NCI-H226 (cell line): ENCODE measurements at regions not wholly inside any gene's neighbourhood (a gene's known extent, or its start where the extent isn't known, plus 50 kb on each side); places are given as distances from the start of the nearest gene placed in this dataset.
"Not testable (repeated sequence)": the region's sequence is repeated elsewhere in the genome, so short reads cannot be mapped to it uniquely, and the experiment has no call there.

Source experiments
- DNase-seq: peaks from one replicate; pipeline ENCODE4 v3.0.0-alpha.2; 2015

GRCh38 chr14:40464531-40464930, 1032.3 kb upstream of the FBXO33 start:
- no peak for DNase-seq

GRCh38 chr14:40463886-40464285, 1031.7 kb upstream of the FBXO33 start:
- DNase-seq = no peak

GRCh38 chr14:40452674-40453073, 1020.4 kb upstream of the FBXO33 start:
- DNase-seq = no peak

- DNase-seq = no peak
Observed at GRCh38 chr14:40447017-40447416, 1014.8 kb upstream of the FBXO33 start.

- DNase-seq = no peak
Observed at GRCh38 chr14:40445020-40445419, 1012.8 kb upstream of the FBXO33 start.

- DNase-seq = no peak
Observed at GRCh38 chr14:40436551-40436950, 1004.3 kb upstream of the FBXO33 start.

- peak; percentile 24 for DNase-seq
Observed at GRCh38 chr14:40417777-40418401, 985.7 kb upstream of the FBXO33 start.

- no peak for DNase-seq
Observed at GRCh38 chr14:40416565-40416964, 984.3 kb upstream of the FBXO33 start.

DNA sequence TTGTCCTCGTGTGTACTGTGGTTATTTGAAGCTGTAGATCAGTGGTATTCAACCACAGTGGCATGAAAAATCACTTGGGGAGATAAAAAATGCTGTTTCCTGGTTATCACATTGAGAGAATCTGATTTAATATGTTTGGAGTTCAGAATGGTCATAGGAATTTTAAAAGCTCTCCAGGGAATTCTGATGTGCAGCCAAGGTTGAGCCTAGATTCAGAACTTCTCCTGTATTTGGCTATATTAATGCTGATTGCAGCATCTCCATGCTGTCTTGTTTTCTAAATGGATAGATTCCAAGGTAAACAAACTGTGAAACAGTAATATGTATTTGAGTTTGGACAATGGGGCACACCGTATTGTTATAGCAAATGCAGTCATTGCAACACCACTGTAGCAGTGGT, 982.2 kb upstream of the FBXO33 start:
- DNase-seq = peak; percentile 68

DNA sequence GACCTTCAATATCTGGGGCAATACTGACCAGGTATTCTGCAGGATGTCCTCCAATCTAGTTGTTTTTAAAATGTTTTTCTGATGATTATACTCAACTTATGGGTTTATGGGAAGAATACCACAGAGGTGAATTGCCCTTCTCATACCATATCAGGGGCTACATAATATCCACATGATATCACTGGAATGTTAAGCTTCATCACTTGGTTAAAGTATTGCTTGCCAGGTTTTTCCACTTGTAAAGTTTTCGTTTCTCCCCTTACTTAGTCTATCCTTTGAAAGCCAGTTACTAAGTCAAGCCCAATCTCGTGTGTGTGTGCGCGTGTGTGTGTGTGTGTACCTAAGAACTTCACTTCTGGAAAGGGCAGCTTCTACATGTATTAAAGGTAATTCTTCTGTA, 980.9 kb upstream of the FBXO33 start:
- DNase-seq = peak; percentile 91

DNA sequence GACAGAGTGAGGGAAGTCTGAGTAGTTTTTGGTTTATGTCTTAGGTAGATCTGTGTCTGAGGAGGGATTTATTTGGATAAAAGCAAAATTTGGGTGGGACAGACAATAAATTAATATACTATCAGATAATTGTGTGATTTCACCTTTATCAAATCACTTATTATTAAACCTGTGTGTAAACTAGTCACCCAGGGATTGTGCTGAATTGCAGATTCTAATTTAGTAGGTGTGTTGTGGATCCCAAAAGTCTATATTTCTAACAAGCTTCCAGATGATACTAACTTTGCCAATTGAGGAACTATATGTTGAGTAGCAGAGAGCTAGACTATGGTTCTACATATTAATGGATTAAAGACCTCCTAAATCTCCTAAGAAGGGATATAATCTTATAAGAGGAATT, 978.5 kb upstream of the FBXO33 start:
- DNase-seq = no peak

DNA sequence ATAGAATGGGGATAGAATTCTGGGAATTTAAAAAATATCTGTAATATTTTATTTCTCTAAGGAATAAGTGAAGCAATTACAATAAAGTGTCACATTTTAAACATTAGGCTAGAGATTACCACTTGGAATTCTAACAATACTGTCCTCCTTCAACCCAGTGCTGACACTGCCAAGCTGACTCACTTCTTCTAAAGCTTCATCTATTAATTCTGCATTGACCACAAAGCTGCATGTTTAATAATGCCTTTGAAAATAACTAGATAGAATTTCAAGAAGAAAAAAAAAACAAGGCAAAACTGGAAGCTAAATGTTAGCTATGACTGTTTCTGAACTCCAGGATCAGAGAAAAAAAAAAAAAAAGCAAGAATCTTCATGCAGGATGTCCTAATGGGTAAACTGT, 970.7 kb upstream of the FBXO33 start:
- no peak for DNase-seq

DNA sequence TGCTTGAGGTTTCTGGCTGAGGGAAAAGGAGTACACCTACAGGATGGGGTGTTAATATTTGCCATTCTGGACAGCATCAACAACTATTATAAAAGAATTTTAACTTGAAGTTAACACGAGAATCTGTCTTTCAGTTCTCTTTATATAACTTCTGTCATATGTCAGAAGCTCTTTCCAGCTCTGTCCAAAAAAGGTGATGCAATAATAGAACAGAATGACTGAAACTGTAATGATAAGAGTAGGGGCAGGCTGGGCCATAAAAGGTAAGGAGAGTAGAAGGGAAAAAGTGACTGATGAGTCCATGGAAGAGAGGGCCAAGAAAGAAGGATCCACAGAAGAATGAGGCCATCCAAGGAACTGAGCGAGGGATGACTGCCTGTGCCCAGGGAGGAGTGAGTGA, 966.7 kb upstream of the FBXO33 start:
- DNase-seq = no peak

GRCh38 chr14:40394634-40395340, 962.6 kb upstream of the FBXO33 start:
- DNase-seq = peak; percentile 52

DNA sequence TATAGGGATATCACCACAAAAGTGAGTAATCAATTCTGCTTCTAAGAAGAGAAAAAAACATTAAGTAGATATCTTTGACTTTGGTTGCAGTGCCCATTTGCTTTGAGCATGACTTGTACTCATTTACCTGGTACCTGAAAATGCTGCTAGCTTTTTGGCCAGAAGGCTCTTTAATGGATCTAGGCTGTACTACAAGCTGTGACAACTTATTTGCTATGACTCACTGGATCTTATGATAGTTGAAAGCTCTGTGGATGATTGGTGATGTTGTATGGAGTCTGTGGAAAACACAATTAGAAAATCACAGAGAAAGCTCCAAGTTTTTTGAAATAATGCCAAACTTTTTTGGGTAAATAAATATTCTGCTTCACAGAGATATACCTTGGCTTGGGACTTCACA, 960.9 kb upstream of the FBXO33 start:
- DNase-seq = no peak

DNA sequence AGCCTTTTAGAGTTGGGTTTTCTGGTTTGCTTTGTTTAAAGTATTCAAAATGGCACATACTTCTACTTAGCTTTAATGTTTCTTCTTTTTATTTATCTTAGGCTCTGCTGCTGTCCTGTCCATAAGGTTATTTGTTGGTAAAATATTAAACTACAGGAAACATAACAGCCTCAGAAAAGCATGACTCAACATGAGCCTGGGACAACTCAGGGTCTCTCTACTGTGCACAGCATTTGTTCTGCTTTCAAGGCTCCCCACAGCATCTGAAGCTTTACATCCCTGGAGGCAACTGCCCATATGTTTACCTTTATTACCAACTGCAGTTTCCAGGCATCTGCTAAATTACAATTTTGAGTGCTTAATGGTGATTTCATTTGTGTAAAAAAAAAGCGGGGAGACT, 954.2 kb upstream of the FBXO33 start:
- DNase-seq = no peak

DNA sequence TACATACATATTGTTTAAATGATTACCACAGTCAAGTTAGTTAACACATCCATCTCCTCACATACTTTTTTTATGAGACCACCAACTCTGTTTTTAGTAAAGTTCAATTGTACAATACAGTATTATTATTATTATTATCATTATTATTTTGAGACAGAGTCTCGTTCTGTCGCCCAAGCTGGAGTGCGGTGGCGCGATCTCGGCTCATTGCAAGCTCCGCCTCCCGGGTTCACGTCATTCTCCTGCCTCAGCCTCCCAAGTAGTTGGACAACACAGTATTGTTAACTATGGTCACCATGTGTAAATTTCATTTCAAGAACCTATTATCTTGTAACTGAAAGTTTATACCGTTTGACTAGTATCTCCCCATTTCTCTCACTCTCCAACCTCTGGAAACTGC, 942.0 kb upstream of the FBXO33 start:
- DNase-seq = no peak

- peak; percentile 67 for DNase-seq
Observed at GRCh38 chr14:40371011-40371410, 938.8 kb upstream of the FBXO33 start.

DNA sequence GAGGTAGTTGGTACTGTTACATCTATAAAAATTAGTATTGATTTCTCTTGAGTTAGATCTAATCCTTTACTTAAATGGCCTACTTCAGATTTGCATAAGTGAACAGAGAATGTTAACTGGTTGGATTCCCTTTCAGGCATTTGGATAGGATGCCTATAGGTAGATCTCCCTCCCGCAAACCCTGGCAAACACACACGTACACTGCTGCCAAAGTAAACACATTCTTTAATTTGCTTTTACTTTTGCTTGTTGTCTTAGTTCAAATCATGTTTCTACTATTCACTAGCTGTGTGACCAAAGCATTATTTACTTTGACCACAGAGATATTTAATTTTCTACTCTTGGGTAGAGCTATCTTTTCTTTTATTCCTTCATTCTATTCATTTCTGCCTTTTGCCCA, 936.1 kb upstream of the FBXO33 start:
- peak; percentile 15 for DNase-seq

- DNase-seq = no peak
Observed at GRCh38 chr14:40367717-40368116, 935.5 kb upstream of the FBXO33 start.

- DNase-seq = no peak
Observed at GRCh38 chr14:40365305-40365704, 933.1 kb upstream of the FBXO33 start.

- DNase-seq = peak; percentile 25
Observed at GRCh38 chr14:40362856-40363255, 930.6 kb upstream of the FBXO33 start.

DNA sequence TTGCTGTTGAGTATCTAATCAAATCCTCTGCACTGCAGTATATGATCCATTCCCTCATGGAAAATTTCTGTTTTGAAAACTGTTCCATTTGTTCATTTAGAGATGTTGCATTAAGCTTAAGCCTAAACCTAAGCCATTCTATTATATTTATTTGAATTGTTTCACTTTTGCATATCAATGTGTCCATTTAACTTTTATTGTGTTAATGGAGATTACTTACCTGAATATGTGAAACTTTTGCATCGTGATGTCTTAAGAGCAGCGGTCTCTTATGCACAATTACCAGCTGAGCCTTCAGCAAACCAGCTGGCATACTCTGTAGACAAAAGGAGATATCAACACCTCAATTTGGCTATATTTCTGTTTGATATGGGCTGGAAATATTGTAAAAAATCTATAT, 922.5 kb upstream of the FBXO33 start:
- DNase-seq = no peak

GRCh38 chr14:40348104-40348503, 915.9 kb upstream of the FBXO33 start:
- DNase-seq = not testable (repeated sequence)

DNA sequence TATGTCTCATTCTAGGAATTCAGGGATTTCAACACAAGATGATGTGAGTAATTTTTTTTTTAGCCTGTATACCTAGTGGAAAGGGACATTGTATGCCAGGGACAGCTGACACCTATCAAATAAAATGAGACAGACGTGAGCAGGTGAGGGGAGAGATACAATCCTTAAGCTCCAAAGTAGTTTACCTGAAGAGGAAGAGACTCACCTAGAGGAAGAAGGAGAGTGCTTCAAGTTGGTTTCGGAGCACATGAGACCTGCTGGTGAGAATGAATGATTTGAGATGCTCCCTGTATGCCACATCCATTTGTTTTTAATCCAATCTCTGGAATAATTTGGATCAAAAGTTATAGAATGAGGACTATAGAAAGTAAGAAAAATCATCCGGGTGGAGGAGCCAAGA, 915.4 kb upstream of the FBXO33 start:
- DNase-seq = no peak
